Activated CD8-positive, alpha-beta memory T cell treated with anti-CD3 and anti-CD28 coated beads for 48 hours (primary cell): ENCODE measurements at regions not wholly inside any gene's neighbourhood (a gene's known extent, or its start where the extent isn't known, plus 50 kb on each side); places are given as distances from the start of the nearest gene placed in this dataset.

Experiments
- DNase-seq, 3 experiments: peaks; one replicate each; pipeline ENCODE4 v3.0.0-alpha.2; 2020; ENCODE audit warnings: low read depth in 2 of 3, low spot score in 2 of 3

GRCh38 chr13:31441800-31442510, 242.2 kb downstream of the B3GLCT start:
- no peak for DNase-seq

- no peak for DNase-seq
Observed at GRCh38 chr13:31442571-31442970, 242.8 kb downstream of the B3GLCT start.

- no peak for DNase-seq
Observed at GRCh38 chr13:31444266-31444856, 244.6 kb downstream of the B3GLCT start.

GRCh38 chr13:31452525-31452924, 252.8 kb downstream of the B3GLCT start:
- no peak for DNase-seq

GRCh38 chr13:31455581-31455980, 255.8 kb downstream of the B3GLCT start:
- DNase-seq: no peak

GRCh38 chr13:31456056-31456455, 256.3 kb downstream of the B3GLCT start:
- DNase-seq: no peak

- DNase-seq: no peak
Observed at GRCh38 chr13:31460061-31460460, 260.3 kb downstream of the B3GLCT start.

GRCh38 chr13:31461923-31462322, 262.1 kb downstream of the B3GLCT start:
- no peak for DNase-seq

- no peak for DNase-seq
Observed at GRCh38 chr13:31462766-31463165, 263.0 kb downstream of the B3GLCT start.

GRCh38 chr13:31468114-31468902, 268.5 kb downstream of the B3GLCT start:
- no peak for DNase-seq

- no peak for DNase-seq
Observed at GRCh38 chr13:31469377-31469776, 269.6 kb downstream of the B3GLCT start.

GRCh38 chr13:31476266-31476665, 263.1 kb upstream of the RXFP2 start:
- no peak for DNase-seq

- DNase-seq: no peak
Observed at GRCh38 chr13:31476753-31477152, 262.6 kb upstream of the RXFP2 start.

- no peak for DNase-seq
Observed at GRCh38 chr13:31477961-31478360, 261.4 kb upstream of the RXFP2 start.

- no peak for DNase-seq
Observed at GRCh38 chr13:31485183-31485582, 254.1 kb upstream of the RXFP2 start.

GRCh38 chr13:31485651-31486051, 253.7 kb upstream of the RXFP2 start:
- DNase-seq: no peak

GRCh38 chr13:31495336-31495735, 244.0 kb upstream of the RXFP2 start:
- no peak for DNase-seq

GRCh38 chr13:31499274-31499673, 240.1 kb upstream of the RXFP2 start:
- DNase-seq: no peak

- no peak for DNase-seq
Observed at GRCh38 chr13:31503626-31504025, 235.7 kb upstream of the RXFP2 start.

- no peak for DNase-seq
Observed at GRCh38 chr13:31504918-31505317, 234.4 kb upstream of the RXFP2 start.

GRCh38 chr13:31512331-31512730, 227.0 kb upstream of the RXFP2 start:
- DNase-seq: no peak

- DNase-seq: no peak
Observed at GRCh38 chr13:31514932-31515331, 224.4 kb upstream of the RXFP2 start.
